ENCODE measurements at regions not wholly inside any gene's neighbourhood (a gene's known extent, or its start where the extent isn't known, plus 50 kb on each side); places are given as distances from the start of the nearest gene placed in this dataset.
A peak's percentile ranks its signal among the peaks of the same experiment; 100 is the strongest.

DNA sequence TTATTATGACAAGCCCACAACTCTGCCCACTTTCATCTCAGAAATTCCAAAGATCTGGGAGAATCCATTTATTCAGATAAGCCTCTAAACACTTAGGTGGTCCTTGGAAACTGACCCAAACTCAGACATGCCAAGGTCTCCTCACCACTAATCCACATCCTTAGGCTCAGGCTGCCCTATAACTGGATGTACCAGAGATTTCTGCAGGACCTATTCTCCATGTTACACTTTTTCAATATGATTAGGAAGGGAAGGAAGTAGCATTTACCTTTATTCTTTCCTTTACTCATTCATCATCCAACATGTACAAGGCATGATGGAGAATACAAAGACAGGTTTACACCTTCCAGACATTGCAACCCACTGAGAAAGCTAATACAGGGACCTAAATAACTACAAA is 145.9 kb upstream of the BMP4 start:
- H3K4me3 ChIP-seq (ENCODE audit: control insufficient read depth, low read depth, low read length), result no peak overlapping the region
- DNase-seq (ENCODE audit: low read depth), result no peak
- TF ChIP-seq, protein P1, sequence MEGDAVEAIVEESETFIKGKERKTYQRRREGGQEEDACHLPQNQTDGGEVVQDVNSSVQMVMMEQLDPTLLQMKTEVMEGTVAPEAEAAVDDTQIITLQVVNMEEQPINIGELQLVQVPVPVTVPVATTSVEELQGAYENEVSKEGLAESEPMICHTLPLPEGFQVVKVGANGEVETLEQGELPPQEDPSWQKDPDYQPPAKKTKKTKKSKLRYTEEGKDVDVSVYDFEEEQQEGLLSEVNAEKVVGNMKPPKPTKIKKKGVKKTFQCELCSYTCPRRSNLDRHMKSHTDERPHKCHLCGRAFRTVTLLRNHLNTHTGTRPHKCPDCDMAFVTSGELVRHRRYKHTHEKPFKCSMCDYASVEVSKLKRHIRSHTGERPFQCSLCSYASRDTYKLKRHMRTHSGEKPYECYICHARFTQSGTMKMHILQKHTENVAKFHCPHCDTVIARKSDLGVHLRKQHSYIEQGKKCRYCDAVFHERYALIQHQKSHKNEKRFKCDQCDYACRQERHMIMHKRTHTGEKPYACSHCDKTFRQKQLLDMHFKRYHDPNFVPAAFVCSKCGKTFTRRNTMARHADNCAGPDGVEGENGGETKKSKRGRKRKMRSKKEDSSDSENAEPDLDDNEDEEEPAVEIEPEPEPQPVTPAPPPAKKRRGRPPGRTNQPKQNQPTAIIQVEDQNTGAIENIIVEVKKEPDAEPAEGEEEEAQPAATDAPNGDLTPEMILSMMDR (conservative IDR thresholded peaks at IDR 0.05; ENCODE audit: control insufficient read depth, insufficient read depth, low read depth, low read length), result no peak

DNA sequence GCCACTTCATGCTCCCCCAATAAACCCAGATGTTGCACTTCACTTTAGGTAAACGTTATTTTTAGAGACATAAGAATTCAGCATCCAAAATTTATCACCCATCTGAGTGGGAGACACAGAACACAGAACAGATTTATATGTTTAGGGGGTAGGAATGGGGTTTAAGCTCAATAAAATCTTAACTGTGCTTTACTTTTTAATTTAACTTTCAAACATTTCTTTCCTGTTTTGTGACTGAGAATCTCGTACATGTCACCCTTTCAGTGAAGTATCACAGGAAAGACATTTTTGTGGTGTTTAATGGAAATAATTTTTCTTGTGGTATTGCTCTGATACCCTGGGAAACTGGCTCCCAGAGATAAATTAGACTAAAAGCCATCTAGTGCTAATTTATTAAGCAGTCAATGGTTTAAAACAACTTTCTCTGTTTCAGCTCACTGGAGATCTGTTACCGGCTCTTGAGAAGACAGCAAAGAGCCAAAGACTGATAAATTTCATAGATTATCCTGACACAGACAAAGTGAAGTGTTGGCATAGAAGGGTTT is 148.0 kb upstream of the BMP4 start:
- no peak overlapping the region for H3K4me3 ChIP-seq (ENCODE audit: control insufficient read depth, low read depth, low read length)
- TF ChIP-seq, protein P1 (conservative IDR thresholded peaks at IDR 0.05; ENCODE audit: control insufficient read depth, insufficient read depth, low read depth, low read length), result no peak
- no peak for DNase-seq (ENCODE audit: low read depth)

DNA sequence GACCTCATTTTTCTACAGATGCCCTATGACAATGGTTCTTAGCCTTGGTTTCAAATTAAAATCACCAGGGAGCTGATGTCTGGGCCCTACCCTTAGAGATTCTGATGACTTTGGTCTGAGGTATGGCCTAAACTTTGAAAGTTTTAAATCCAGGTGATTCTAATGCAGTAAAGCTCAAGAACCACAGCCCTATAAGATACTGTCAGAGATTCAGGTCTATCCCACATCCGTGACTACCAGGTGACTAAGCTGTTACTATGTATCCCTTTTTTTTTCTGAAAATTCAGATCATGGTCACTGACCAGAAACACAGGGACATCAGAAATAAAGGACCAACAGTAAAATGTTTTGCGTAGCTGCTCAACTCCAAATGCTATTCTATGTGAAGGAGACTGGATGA is 148.8 kb upstream of the BMP4 start:
- TF ChIP-seq, protein P1 (conservative IDR thresholded peaks at IDR 0.05; ENCODE audit: control insufficient read depth, insufficient read depth, low read depth, low read length), result no peak
- DNase-seq (ENCODE audit: low read depth), result no peak
- H3K4me3 ChIP-seq (ENCODE audit: control insufficient read depth, low read depth, low read length), result no peak overlapping the region

DNA sequence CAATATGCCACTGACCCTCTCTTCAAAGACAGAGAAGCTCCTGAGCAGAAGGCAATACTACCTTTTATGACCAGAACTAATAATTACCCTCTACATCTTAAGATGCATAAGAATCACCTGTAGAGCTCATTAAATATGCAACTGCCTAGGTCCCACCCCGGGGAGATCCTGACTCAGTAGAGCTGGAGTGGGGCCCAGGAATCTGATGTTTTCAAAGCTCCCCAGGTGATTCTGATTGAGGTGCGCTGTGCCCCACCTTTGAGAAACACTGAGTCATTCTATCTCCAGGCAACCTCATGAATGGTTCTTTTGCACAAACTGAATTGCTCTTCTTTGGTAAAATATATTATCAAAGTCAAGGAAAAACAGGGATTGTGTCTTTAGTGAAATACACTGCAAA is 149.3 kb upstream of the BMP4 start:
- TF ChIP-seq, protein P1 (conservative IDR thresholded peaks at IDR 0.05; ENCODE audit: control insufficient read depth, insufficient read depth, low read depth, low read length), result no peak
- H3K4me3 ChIP-seq (ENCODE audit: control insufficient read depth, low read depth, low read length), result no peak overlapping the region
- DNase-seq (ENCODE audit: low read depth), result no peak

DNA sequence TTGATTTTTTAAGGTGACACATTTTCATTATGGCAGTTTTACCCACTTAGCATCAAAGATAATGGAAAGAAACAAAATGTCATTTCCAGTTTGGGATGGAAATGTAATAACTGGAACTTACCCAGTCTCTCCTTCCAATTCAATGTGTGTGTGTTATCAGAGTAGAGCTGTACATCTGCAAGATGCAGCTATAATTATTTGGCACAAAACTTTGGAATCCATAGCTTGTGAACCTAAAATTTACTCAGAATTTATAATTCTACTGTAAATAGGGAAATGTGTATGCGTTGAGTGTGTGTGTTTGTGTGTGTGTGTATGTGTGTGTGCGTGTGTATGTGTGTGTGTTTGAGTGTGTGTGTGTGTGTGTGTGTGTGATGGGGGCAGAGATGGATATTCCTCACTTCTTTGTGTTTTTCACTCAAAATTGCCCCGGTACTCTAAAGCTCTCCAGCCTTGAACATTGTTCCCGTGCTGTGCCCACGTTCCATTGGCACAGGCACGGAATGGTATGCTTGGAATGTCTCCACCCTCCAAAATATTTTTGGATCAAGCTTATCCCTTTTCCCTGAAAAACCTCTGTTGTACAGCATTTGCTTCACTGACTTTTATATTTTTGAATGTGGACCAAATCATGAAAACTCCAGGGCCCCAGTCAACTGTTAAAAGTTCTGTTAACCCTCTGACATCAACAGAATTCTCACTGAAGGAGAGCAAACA is 150.2 kb upstream of the BMP4 start:
- DNase-seq (ENCODE audit: low read depth), result no peak
- TF ChIP-seq, protein P1 (conservative IDR thresholded peaks at IDR 0.05; ENCODE audit: control insufficient read depth, insufficient read depth, low read depth, low read length), result no peak
- H3K4me3 ChIP-seq (ENCODE audit: control insufficient read depth, low read depth, low read length), result no peak overlapping the region

DNA sequence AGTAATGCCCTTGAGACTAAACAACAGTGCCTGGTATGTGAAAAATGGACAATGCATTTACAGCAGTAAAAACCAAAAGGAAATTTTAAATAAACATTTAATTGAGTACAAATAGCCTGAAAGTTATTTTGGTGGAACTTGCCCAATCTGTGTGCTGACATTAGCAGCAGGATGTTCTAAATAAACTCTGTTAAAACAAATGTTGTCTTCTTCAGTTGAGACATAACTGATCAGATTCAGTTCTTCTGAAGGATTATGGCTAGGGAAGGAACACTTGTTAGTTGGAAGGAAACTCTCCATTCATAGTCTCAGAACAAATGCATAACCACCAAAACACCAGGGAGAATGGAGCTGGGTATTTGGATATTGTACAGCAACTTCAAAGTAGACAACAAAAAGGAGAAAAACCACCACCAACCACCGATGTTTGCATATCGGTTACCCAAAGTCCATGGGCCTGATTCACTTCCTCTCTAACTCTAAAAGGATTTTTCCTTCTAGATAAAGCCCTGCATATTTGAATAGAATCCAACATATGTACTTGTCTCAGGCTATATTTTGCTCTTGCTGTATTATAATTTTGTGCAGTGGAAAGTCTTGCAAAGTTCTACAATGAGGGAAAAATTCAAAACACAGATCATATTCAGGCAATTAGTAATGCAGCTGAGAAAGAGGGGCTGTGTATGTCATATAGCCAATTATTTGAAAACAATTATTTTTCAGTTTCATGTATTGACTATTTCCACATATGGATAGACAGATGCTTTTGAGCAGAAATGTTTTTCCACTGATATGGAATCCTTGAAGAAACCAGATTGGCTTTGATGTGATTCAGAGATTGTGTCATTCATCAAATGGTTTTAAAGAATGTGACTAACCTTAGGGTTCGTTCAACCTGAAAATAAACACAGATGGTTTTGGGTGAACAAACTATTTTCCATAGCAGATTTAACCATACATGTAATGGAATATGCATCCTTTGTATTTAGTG is 152.2 kb upstream of the BMP4 start:
- H3K4me3 ChIP-seq (ENCODE audit: control insufficient read depth, low read depth, low read length), result no peak overlapping the region
- DNase-seq (ENCODE audit: low read depth), result peak; percentile 53
- TF ChIP-seq, protein P1 (conservative IDR thresholded peaks at IDR 0.05; ENCODE audit: control insufficient read depth, insufficient read depth, low read depth, low read length), result no peak

All from fibroblast of mammary gland (primary cell).